ENCODE measurements at regions not wholly inside any gene's neighbourhood (a gene's known extent, or its start where the extent isn't known, plus 50 kb on each side); places are given as distances from the start of the nearest gene placed in this dataset.

DNA sequence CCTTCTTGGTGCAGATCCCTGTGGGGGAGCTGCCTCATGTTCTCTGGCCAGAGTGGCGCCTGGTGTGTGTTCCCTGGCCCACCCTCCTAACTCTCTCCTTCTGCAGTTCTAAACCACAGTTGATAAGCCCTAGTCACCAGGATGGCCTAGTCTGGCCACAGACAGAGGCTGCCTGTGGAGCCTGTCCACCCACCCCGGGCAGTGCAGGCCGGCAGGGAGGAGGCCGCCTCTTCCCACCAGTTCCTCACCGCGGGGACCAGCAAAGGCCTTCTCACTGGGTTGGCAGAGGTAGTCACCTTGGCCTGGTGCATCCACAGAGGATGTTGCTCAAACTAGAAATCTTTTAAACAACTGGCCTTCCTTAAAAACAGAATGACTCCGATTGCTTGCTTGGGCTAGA is 276.4 kb upstream of the TTC14 start:
- Histone ChIP-seq H3K4me3 (no peak overlapping the region), H3K9me3 (no peaks in the 10 kb centered on the region), H3K36me3 (no peaks in the 10 kb centered on the region), H3K27ac (no peak overlapping the region), H3K27me3 (no peaks in the 10 kb centered on the region), H3K4me1 (no peaks in the 10 kb centered on the region)
- TF ChIP-seq, protein P1, sequence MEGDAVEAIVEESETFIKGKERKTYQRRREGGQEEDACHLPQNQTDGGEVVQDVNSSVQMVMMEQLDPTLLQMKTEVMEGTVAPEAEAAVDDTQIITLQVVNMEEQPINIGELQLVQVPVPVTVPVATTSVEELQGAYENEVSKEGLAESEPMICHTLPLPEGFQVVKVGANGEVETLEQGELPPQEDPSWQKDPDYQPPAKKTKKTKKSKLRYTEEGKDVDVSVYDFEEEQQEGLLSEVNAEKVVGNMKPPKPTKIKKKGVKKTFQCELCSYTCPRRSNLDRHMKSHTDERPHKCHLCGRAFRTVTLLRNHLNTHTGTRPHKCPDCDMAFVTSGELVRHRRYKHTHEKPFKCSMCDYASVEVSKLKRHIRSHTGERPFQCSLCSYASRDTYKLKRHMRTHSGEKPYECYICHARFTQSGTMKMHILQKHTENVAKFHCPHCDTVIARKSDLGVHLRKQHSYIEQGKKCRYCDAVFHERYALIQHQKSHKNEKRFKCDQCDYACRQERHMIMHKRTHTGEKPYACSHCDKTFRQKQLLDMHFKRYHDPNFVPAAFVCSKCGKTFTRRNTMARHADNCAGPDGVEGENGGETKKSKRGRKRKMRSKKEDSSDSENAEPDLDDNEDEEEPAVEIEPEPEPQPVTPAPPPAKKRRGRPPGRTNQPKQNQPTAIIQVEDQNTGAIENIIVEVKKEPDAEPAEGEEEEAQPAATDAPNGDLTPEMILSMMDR (IDR thresholded peaks at IDR 0.05) = no peak
- no peak for TF ChIP-seq POLR2AphosphoS5 (IDR thresholded peaks at IDR 0.05)
- TF ChIP-seq POLR2A (IDR thresholded peaks at IDR 0.05) = no peak
- TF ChIP-seq EP300 (IDR thresholded peaks at IDR 0.05) = no peak
- no peak for DNase-seq (ENCODE audit: low spot score in 2 of 2)
- 94% methylated on average over 5 of the region's 7 CpGs for WGBS

DNA sequence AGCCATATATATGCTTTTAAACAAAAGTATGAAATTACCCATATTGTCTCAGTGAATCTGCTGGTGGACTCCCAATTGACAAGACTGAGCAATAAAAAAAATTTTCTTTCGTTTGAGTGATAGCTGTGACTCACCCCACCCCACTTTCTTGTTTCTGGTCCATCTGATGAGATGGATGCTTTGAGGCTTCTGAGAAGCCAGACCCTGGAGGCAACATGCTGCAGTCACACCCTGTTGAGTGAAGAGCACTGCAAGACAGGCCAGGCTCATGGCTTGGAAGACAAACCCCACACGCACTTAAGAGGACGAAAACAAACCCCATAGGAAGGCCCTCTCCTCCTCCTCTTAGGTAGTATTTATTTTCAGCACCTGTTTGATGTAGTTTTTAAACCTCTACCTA is 276.0 kb upstream of the TTC14 start:
- no peak overlapping the region for H3K4me3 ChIP-seq
- no peaks in the 10 kb centered on the region for H3K4me1 ChIP-seq
- H3K27ac ChIP-seq = no peak overlapping the region
- no peaks in the 10 kb centered on the region for H3K36me3 ChIP-seq
- DNase-seq (ENCODE audit: low spot score in 2 of 2) = no peak
- H3K9me3 ChIP-seq = no peaks in the 10 kb centered on the region
- WGBS = 60% methylated on average over 3 of the region's 3 CpGs
- TF ChIP-seq EP300 (IDR thresholded peaks at IDR 0.05) = no peak
- no peak for TF ChIP-seq POLR2A (IDR thresholded peaks at IDR 0.05)
- no peak for TF ChIP-seq POLR2AphosphoS5 (IDR thresholded peaks at IDR 0.05)
- TF ChIP-seq, protein P1 (IDR thresholded peaks at IDR 0.05) = no peak
- H3K27me3 ChIP-seq = no peaks in the 10 kb centered on the region

DNA sequence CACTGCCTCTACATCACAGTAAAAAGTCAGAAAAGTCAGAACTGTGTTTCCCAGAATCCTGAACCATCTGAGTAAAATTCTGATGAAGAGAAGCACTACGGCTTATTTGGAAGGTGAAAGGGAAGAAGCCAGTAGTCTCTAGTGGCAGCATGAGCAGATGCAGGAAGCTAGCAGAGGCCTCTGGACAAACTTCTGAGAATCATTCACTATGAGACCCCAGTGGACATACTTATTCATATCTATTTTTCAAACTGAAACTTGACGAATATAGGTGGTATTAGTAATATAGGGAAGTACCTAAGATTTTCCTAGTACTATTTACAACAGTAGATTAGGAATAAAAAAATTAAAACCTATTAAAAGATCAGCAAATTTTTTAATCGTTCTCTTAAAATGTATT is 272.8 kb upstream of the TTC14 start:
- H3K4me3 ChIP-seq = no peak overlapping the region
- H3K9me3 ChIP-seq = no peaks in the 10 kb centered on the region
- no peaks in the 10 kb centered on the region for H3K4me1 ChIP-seq
- no peaks in the 10 kb centered on the region for H3K27me3 ChIP-seq
- TF ChIP-seq, protein P1 (IDR thresholded peaks at IDR 0.05) = no peak
- no peak for TF ChIP-seq EP300 (IDR thresholded peaks at IDR 0.05)
- TF ChIP-seq POLR2A (IDR thresholded peaks at IDR 0.05) = no peak
- TF ChIP-seq POLR2AphosphoS5 (IDR thresholded peaks at IDR 0.05) = no peak
- no peaks in the 10 kb centered on the region for H3K36me3 ChIP-seq
- 76% methylated on average over 3 of the region's 3 CpGs for WGBS
- no peak overlapping the region for H3K27ac ChIP-seq
- no peak for DNase-seq (ENCODE audit: low spot score in 2 of 2)

DNA sequence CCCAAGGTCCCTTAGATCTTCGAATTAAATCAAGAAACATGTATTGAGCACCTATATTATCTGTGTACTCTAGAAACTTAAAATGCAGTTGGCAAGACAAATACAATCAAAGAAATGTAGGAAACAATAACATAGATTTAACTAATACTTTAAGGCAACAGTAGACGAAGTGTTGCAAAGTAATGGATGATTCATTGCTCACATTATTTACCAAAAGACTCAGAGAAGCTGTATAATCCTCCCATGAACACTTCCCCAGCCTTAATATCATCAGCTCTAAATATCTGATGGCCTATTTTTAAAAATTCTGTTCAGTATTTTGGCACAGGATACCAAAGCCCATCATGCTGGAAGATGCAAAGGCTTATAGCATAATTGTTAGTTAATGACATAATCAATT is 272.1 kb upstream of the TTC14 start:
- H3K36me3 ChIP-seq = no peaks in the 10 kb centered on the region
- TF ChIP-seq, protein P1 (IDR thresholded peaks at IDR 0.05) = no peak
- TF ChIP-seq POLR2A (IDR thresholded peaks at IDR 0.05) (no peak), EP300 (IDR thresholded peaks at IDR 0.05) (no peak), POLR2AphosphoS5 (IDR thresholded peaks at IDR 0.05) (no peak)
- no peaks in the 10 kb centered on the region for H3K4me1 ChIP-seq
- no peak overlapping the region for H3K27ac ChIP-seq
- H3K9me3 ChIP-seq = no peaks in the 10 kb centered on the region
- no peak for DNase-seq (ENCODE audit: low spot score in 2 of 2)
- H3K4me3 ChIP-seq = no peak overlapping the region
- 75% methylated on average over 2 of the region's 2 CpGs for WGBS
- H3K27me3 ChIP-seq = no peaks in the 10 kb centered on the region

DNA sequence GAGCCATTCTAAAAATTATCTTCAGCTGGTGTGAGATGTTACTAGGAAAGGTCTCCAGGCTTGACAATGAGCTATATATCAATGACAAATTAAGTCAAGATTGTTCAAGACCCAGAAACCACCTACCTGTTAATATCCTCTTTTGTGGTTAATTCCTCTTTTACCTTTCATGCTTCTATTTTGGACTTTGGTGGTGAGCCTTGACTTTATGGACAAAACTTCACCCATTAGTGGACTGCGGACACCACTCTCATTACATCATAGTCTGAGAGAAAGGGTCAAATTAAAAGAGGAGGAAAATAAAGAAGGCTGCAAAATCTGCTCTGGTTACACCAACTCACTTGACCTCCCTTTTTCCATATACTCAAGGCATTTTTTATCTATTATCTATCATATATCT is 271.5 kb upstream of the TTC14 start:
- Histone ChIP-seq H3K4me1 (no peaks in the 10 kb centered on the region), H3K27ac (no peak overlapping the region), H3K36me3 (no peaks in the 10 kb centered on the region), H3K4me3 (no peak overlapping the region), H3K27me3 (no peaks in the 10 kb centered on the region), H3K9me3 (no peaks in the 10 kb centered on the region)
- WGBS = 94% methylated on average over 1 of the region's 1 CpG
- TF ChIP-seq POLR2AphosphoS5 (IDR thresholded peaks at IDR 0.05) (no peak), EP300 (IDR thresholded peaks at IDR 0.05) (no peak), POLR2A (IDR thresholded peaks at IDR 0.05) (no peak)
- TF ChIP-seq, protein P1 (IDR thresholded peaks at IDR 0.05) = no peak
- DNase-seq (ENCODE audit: low spot score in 2 of 2) = no peak

All from suprapubic skin (tissue), 4 donors.